HFF-Myc (cell line): ENCODE measurements at regions not wholly inside any gene's neighbourhood (a gene's known extent, or its start where the extent isn't known, plus 50 kb on each side); places are given as distances from the start of the nearest gene placed in this dataset.

Source experiments
- DNase-seq: peaks from one replicate; pipeline ENCODE4 v3.0.0-alpha.2; 2011; ENCODE audit warnings: low read depth; ENCODE audit errors: extremely low read depth
- H3K4me3 ChIP-seq: replicated peaks from 2 replicates; pipeline ENCODE4 v1.5.1; 2011; ENCODE audit warnings: low read depth, mild to moderate bottlenecking, control low read depth, low read length
- TF ChIP-seq, protein P1 (sequence below): IDR thresholded peaks from 2 replicates; pipeline ENCODE4 v1.5.1; 2012; ENCODE audit warnings: mild to moderate bottlenecking, low read depth, low read length, control low read depth; ENCODE audit errors: missing control alignments

GRCh38 chr6:47112317-47112716 is 70.2 kb upstream of the ADGRF1 start:
- no peak for DNase-seq
- TF ChIP-seq, protein P1, sequence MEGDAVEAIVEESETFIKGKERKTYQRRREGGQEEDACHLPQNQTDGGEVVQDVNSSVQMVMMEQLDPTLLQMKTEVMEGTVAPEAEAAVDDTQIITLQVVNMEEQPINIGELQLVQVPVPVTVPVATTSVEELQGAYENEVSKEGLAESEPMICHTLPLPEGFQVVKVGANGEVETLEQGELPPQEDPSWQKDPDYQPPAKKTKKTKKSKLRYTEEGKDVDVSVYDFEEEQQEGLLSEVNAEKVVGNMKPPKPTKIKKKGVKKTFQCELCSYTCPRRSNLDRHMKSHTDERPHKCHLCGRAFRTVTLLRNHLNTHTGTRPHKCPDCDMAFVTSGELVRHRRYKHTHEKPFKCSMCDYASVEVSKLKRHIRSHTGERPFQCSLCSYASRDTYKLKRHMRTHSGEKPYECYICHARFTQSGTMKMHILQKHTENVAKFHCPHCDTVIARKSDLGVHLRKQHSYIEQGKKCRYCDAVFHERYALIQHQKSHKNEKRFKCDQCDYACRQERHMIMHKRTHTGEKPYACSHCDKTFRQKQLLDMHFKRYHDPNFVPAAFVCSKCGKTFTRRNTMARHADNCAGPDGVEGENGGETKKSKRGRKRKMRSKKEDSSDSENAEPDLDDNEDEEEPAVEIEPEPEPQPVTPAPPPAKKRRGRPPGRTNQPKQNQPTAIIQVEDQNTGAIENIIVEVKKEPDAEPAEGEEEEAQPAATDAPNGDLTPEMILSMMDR = no peak
- H3K4me3 ChIP-seq = no peak overlapping the region

DNA sequence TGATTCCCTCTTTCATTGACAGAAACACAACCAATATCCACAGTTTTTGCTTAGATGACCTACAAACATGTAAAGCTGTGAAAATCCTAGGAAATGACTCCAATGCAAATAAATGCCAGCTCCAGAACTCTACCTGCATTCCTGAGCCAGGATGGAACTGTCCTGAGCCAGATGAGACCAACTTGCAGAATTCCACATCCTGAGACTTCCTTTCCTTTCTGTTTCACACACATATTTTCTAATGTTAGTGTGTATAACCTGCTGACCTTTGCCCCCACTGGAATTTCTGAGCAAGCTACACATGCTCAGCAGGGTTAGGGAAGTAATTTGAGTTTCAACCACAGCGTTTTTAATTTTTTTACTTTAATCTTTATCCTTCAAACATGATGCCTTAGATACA is 69.6 kb upstream of the ADGRF1 start:
- TF ChIP-seq, protein P1 = no peak
- H3K4me3 ChIP-seq = no peak overlapping the region
- DNase-seq = no peak

DNA sequence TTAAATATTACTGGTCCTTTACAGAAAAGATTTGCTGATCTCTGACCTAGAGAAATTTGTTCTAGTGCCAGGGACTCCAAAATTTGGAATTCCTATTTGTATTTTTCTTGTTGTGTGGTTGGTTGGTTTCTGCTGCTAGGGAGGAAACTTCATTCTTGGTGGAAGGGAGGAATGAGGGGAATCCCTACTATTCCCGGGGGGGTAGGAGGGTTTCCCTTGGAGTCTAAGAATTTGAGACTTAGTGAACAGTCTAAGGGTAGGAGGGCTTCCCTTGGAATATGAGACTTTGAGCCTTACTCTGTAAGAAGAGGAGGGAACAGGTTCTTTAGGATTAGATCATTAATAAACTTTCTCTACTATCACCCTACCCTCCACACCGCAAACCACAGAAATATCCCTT is 67.1 kb upstream of the ADGRF1 start:
- TF ChIP-seq, protein P1 = no peak
- no peak overlapping the region for H3K4me3 ChIP-seq
- no peak for DNase-seq

- no peak overlapping the region for H3K4me3 ChIP-seq
These were observed 64.6 kb upstream of the ADGRF1 start for GRCh38 chr6:47106721-47107197.

DNA sequence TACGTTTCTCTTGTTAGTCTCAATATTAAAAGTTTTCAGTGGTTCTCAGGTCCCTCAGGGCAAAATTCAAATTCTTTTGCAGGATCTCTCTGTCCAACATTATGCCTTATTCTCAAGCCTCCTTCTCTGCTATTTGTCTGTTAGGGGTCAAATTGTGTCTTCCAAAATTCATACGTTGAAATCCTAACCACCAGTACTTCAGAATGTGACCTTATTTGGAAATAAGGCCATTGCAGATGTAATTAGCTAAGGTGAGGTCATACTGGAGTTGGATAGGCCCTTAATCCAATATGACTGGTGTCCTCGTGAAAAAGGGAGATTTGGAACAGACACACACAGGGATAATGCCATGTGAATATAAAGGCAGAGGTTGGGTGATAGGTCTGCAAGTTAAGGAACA is 64.1 kb upstream of the ADGRF1 start:
- TF ChIP-seq, protein P1 = no peak
- H3K4me3 ChIP-seq = no peak overlapping the region
- DNase-seq = no peak

More at GRCh38 chr6:47106721-47107197, 64.6 kb upstream of the ADGRF1 start:
- TF ChIP-seq, protein P1 = no peak
- no peak for DNase-seq

GRCh38 chr6:47105469-47106178 is 63.5 kb upstream of the ADGRF1 start:
- no peak overlapping the region for H3K4me3 ChIP-seq
- TF ChIP-seq, protein P1 = no peak
- DNase-seq = no peak

DNA sequence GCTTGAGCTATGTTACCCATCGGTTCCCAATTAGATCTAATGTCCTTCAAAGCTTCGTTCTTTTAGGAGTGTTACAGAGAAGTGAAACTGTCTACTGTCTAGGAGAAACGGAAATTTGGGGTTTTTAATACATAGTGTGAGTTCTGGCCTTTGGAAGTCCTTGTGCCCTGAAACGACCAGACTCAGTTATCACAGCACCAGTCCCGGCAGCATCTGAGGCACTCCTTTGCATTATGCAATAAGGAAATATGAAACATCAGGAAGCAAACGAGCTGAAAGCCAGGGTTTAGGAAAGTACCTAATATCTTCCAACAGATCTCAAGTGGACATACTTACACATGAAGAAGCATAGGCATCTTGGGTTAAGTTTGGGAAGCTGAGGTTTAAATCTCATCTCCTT is 61.8 kb upstream of the ADGRF1 start:
- DNase-seq = no peak
- no peak overlapping the region for H3K4me3 ChIP-seq
- TF ChIP-seq, protein P1 = no peak
